ENCODE measurements at regions not wholly inside any gene's neighbourhood (a gene's known extent, or its start where the extent isn't known, plus 50 kb on each side); places are given as distances from the start of the nearest gene placed in this dataset.

- H3K4me2 ChIP-seq (ENCODE audit: low read depth, low read length, poor library complexity, severe bottlenecking) = no peak overlapping the region
- no peaks in the 10 kb centered on the region for H3K9me2 ChIP-seq (replicated peaks; ENCODE audit: insufficient read depth, low read length)
- H4K20me1 ChIP-seq (ENCODE audit: insufficient read depth, low read depth, low read length) = no peaks in the 10 kb centered on the region
Observed at GRCh38 chr10:57707300-57707658, 560.4 kb downstream of the IPMK start.

GRCh38 chr10:57706576-57707299 is 561.0 kb downstream of the IPMK start:
- no peak overlapping the region for H3K9ac ChIP-seq (ENCODE audit: low read length)

More at GRCh38 chr10:57707300-57707658, 560.4 kb downstream of the IPMK start:
- H3K36me3 ChIP-seq (ENCODE audit: insufficient read depth, low read length) = no peaks in the 10 kb centered on the region
- H3K79me2 ChIP-seq (ENCODE audit: low read length) = no peaks in the 10 kb centered on the region
- no peak overlapping the region for H3K9ac ChIP-seq (ENCODE audit: low read length)
- H3K27me3 ChIP-seq (ENCODE audit: low read length) = no peaks in the 10 kb centered on the region
- no peaks in the 10 kb centered on the region for H3K9me3 ChIP-seq (ENCODE audit: low read length)
- no peak for DNase-seq
- H3K4me3 ChIP-seq (ENCODE audit: low read length) = no peak overlapping the region
- H2AFZ ChIP-seq (ENCODE audit: low read length) = no peak overlapping the region
- H3K4me1 ChIP-seq (ENCODE audit: low read length) = no peaks in the 10 kb centered on the region
- no peak overlapping the region for H3K27ac ChIP-seq (ENCODE audit: low read length)

GRCh38 chr10:57706016-57706415 is 561.7 kb downstream of the IPMK start:
- DNase-seq = no peak
- Histone ChIP-seq H3K4me3 (ENCODE audit: low read length) (no peak overlapping the region), H3K9me2 (replicated peaks; ENCODE audit: insufficient read depth, low read length) (no peaks in the 10 kb centered on the region)

More at GRCh38 chr10:57706576-57707299, 561.0 kb downstream of the IPMK start:
- no peaks in the 10 kb centered on the region for H3K4me1 ChIP-seq (ENCODE audit: low read length)
- no peak overlapping the region for H3K4me2 ChIP-seq (ENCODE audit: low read depth, low read length, poor library complexity, severe bottlenecking)
- H3K36me3 ChIP-seq (ENCODE audit: insufficient read depth, low read length) = no peaks in the 10 kb centered on the region
- H3K27ac ChIP-seq (ENCODE audit: low read length) = no peak overlapping the region
- H3K4me3 ChIP-seq (ENCODE audit: low read length) = no peak overlapping the region
- H3K27me3 ChIP-seq (ENCODE audit: low read length) = no peaks in the 10 kb centered on the region
- H3K9me2 ChIP-seq (replicated peaks; ENCODE audit: insufficient read depth, low read length) = no peaks in the 10 kb centered on the region
- no peak overlapping the region for H2AFZ ChIP-seq (ENCODE audit: low read length)
- DNase-seq = no peak
- H4K20me1 ChIP-seq (ENCODE audit: insufficient read depth, low read depth, low read length) = no peaks in the 10 kb centered on the region
- H3K9me3 ChIP-seq (ENCODE audit: low read length) = no peaks in the 10 kb centered on the region
- H3K79me2 ChIP-seq (ENCODE audit: low read length) = no peaks in the 10 kb centered on the region

GRCh38 chr10:57699944-57700343 is 567.8 kb downstream of the IPMK start:
- H3K9ac ChIP-seq (ENCODE audit: low read length) = no peak overlapping the region
- no peaks in the 10 kb centered on the region for H3K36me3 ChIP-seq (ENCODE audit: insufficient read depth, low read length)
- H3K9me2 ChIP-seq (replicated peaks; ENCODE audit: insufficient read depth, low read length) = no peaks in the 10 kb centered on the region
- H3K4me1 ChIP-seq (ENCODE audit: low read length) = no peaks in the 10 kb centered on the region
- no peak overlapping the region for H3K4me3 ChIP-seq (ENCODE audit: low read length)
- H3K4me2 ChIP-seq (ENCODE audit: low read depth, low read length, poor library complexity, severe bottlenecking) = no peak overlapping the region
- no peaks in the 10 kb centered on the region for H3K79me2 ChIP-seq (ENCODE audit: low read length)
- H3K9me3 ChIP-seq (ENCODE audit: low read length) = no peaks in the 10 kb centered on the region; the same call in 1 of the 2 replicates
- H4K20me1 ChIP-seq (ENCODE audit: insufficient read depth, low read depth, low read length) = no peaks in the 10 kb centered on the region
- H2AFZ ChIP-seq (ENCODE audit: low read length) = no peak overlapping the region
- no peaks in the 10 kb centered on the region for H3K27me3 ChIP-seq (ENCODE audit: low read length)
- no peak overlapping the region for H3K27ac ChIP-seq (ENCODE audit: low read length)
- DNase-seq = no peak

More at GRCh38 chr10:57706016-57706415, 561.7 kb downstream of the IPMK start:
- Histone ChIP-seq H3K9me3 (ENCODE audit: low read length) (no peaks in the 10 kb centered on the region), H3K27ac (ENCODE audit: low read length) (no peak overlapping the region), H3K27me3 (ENCODE audit: low read length) (no peaks in the 10 kb centered on the region), H3K36me3 (ENCODE audit: insufficient read depth, low read length) (no peaks in the 10 kb centered on the region), H3K4me1 (ENCODE audit: low read length) (no peaks in the 10 kb centered on the region), H3K4me2 (ENCODE audit: low read depth, low read length, poor library complexity, severe bottlenecking) (no peak overlapping the region), H3K9ac (ENCODE audit: low read length) (no peak overlapping the region), H4K20me1 (ENCODE audit: insufficient read depth, low read depth, low read length) (no peaks in the 10 kb centered on the region), H3K79me2 (ENCODE audit: low read length) (no peaks in the 10 kb centered on the region), H2AFZ (ENCODE audit: low read length) (no peak overlapping the region)

GRCh38 chr10:57696641-57697040 is 571.1 kb downstream of the IPMK start:
- no peaks in the 10 kb centered on the region for H3K36me3 ChIP-seq (ENCODE audit: insufficient read depth, low read length)
- no peak overlapping the region for H3K4me2 ChIP-seq (ENCODE audit: low read depth, low read length, poor library complexity, severe bottlenecking)

GRCh38 chr10:57694956-57695608 is 572.6 kb downstream of the IPMK start:
- Histone ChIP-seq H3K9me2 (replicated peaks; ENCODE audit: insufficient read depth, low read length) (no peaks in the 10 kb centered on the region), H3K36me3 (ENCODE audit: insufficient read depth, low read length) (no peaks in the 10 kb centered on the region), H2AFZ (ENCODE audit: low read length) (no peak overlapping the region), H3K4me1 (ENCODE audit: low read length) (no peaks in the 10 kb centered on the region), H3K27me3 (ENCODE audit: low read length) (no peaks in the 10 kb centered on the region), H4K20me1 (ENCODE audit: insufficient read depth, low read depth, low read length) (no peaks in the 10 kb centered on the region), H3K9me3 (ENCODE audit: low read length) (peaks cover 4% of the 10 kb centered on the region; the same call in 1 of the 2 replicates), H3K4me2 (ENCODE audit: low read depth, low read length, poor library complexity, severe bottlenecking) (no peak overlapping the region), H3K27ac (ENCODE audit: low read length) (no peak overlapping the region), H3K79me2 (ENCODE audit: low read length) (no peaks in the 10 kb centered on the region), H3K4me3 (ENCODE audit: low read length) (no peak overlapping the region), H3K9ac (ENCODE audit: low read length) (no peak overlapping the region)
- DNase-seq = no peak

More at GRCh38 chr10:57696641-57697040, 571.1 kb downstream of the IPMK start:
- no peaks in the 10 kb centered on the region for H3K4me1 ChIP-seq (ENCODE audit: low read length)
- no peak overlapping the region for H3K27ac ChIP-seq (ENCODE audit: low read length)
- no peak overlapping the region for H3K9ac ChIP-seq (ENCODE audit: low read length)
- no peak overlapping the region for H2AFZ ChIP-seq (ENCODE audit: low read length)
- no peak for DNase-seq
- H3K79me2 ChIP-seq (ENCODE audit: low read length) = no peaks in the 10 kb centered on the region
- no peaks in the 10 kb centered on the region for H3K9me2 ChIP-seq (replicated peaks; ENCODE audit: insufficient read depth, low read length)
- peaks cover 4% of the 10 kb centered on the region; the same call in 1 of the 2 replicates for H3K9me3 ChIP-seq (ENCODE audit: low read length)
- no peaks in the 10 kb centered on the region for H3K27me3 ChIP-seq (ENCODE audit: low read length)
- H3K4me3 ChIP-seq (ENCODE audit: low read length) = no peak overlapping the region
- no peaks in the 10 kb centered on the region for H4K20me1 ChIP-seq (ENCODE audit: insufficient read depth, low read depth, low read length)

- no peaks in the 10 kb centered on the region for H3K79me2 ChIP-seq (ENCODE audit: low read length)
Observed at GRCh38 chr10:57692255-57692980, 575.3 kb downstream of the IPMK start.

More at GRCh38 chr10:57692255-57692980, 575.3 kb downstream of the IPMK start:
- H4K20me1 ChIP-seq (ENCODE audit: insufficient read depth, low read depth, low read length) = no peaks in the 10 kb centered on the region
- H3K27ac ChIP-seq (ENCODE audit: low read length) = no peak overlapping the region
- no peak overlapping the region for H3K4me2 ChIP-seq (ENCODE audit: low read depth, low read length, poor library complexity, severe bottlenecking)
- no peak overlapping the region for H2AFZ ChIP-seq (ENCODE audit: low read length)
- no peaks in the 10 kb centered on the region for H3K27me3 ChIP-seq (ENCODE audit: low read length)
- H3K9me3 ChIP-seq (ENCODE audit: low read length) = peaks cover 4% of the 10 kb centered on the region; the same call in 1 of the 2 replicates
- DNase-seq = no peak
- H3K4me3 ChIP-seq (ENCODE audit: low read length) = no peak overlapping the region
- no peaks in the 10 kb centered on the region for H3K36me3 ChIP-seq (ENCODE audit: insufficient read depth, low read length)
- no peaks in the 10 kb centered on the region for H3K9me2 ChIP-seq (replicated peaks; ENCODE audit: insufficient read depth, low read length)
- H3K4me1 ChIP-seq (ENCODE audit: low read length) = no peaks in the 10 kb centered on the region
- H3K9ac ChIP-seq (ENCODE audit: low read length) = no peak overlapping the region
